ENCODE measurements at regions not wholly inside any gene's neighbourhood (a gene's known extent, or its start where the extent isn't known, plus 50 kb on each side); places are given as distances from the start of the nearest gene placed in this dataset.

- Mint-ChIP-seq H3K9me3 (peaks cover 6% of the 10 kb centered on the region), H3K27me3 (no peaks in the 10 kb centered on the region), H3K4me1 (no peaks in the 10 kb centered on the region), H3K36me3 (no peaks in the 10 kb centered on the region), H3K27ac (no peak overlapping the region), H3K4me3 (no peak overlapping the region)
- ATAC-seq = no peak
Observed at GRCh38 chr17:69961501-69962145, 113.4 kb upstream of the KCNJ16 start.

- Mint-ChIP-seq H3K36me3 (no peaks in the 10 kb centered on the region), H3K27ac (no peak overlapping the region), H3K9me3 (peaks cover 6% of the 10 kb centered on the region), H3K27me3 (no peaks in the 10 kb centered on the region), H3K4me1 (no peaks in the 10 kb centered on the region), H3K4me3 (no peak overlapping the region)
- ATAC-seq = no peak
Observed at GRCh38 chr17:69962436-69962995, 112.5 kb upstream of the KCNJ16 start.

GRCh38 chr17:69967910-69968411, 107.1 kb upstream of the KCNJ16 start:
- no peak for ATAC-seq
- no peaks in the 10 kb centered on the region for H3K36me3 Mint-ChIP-seq
- no peaks in the 10 kb centered on the region for H3K27me3 Mint-ChIP-seq
- H3K4me3 Mint-ChIP-seq = no peak overlapping the region
- peaks cover 10% of the 10 kb centered on the region for H3K9me3 Mint-ChIP-seq
- H3K27ac Mint-ChIP-seq = no peak overlapping the region
- H3K4me1 Mint-ChIP-seq = no peaks in the 10 kb centered on the region

- ATAC-seq = no peak
- peaks cover 13% of the 10 kb centered on the region for H3K9me3 Mint-ChIP-seq
- no peaks in the 10 kb centered on the region for H3K36me3 Mint-ChIP-seq
Observed at GRCh38 chr17:69969897-69970296, 105.1 kb upstream of the KCNJ16 start.

GRCh38 chr17:69972251-69972650, 102.8 kb upstream of the KCNJ16 start:
- no peak overlapping the region for H3K27ac Mint-ChIP-seq
- H3K36me3 Mint-ChIP-seq = no peaks in the 10 kb centered on the region
- no peaks in the 10 kb centered on the region for H3K4me1 Mint-ChIP-seq
- peaks cover 7% of the 10 kb centered on the region for H3K9me3 Mint-ChIP-seq
- no peak overlapping the region for H3K4me3 Mint-ChIP-seq
- no peaks in the 10 kb centered on the region for H3K27me3 Mint-ChIP-seq
- ATAC-seq = no peak

More at GRCh38 chr17:69969897-69970296, 105.1 kb upstream of the KCNJ16 start:
- no peaks in the 10 kb centered on the region for H3K27me3 Mint-ChIP-seq
- H3K4me1 Mint-ChIP-seq = no peaks in the 10 kb centered on the region
- H3K4me3 Mint-ChIP-seq = no peak overlapping the region
- no peak overlapping the region for H3K27ac Mint-ChIP-seq

- no peak for ATAC-seq
- Mint-ChIP-seq H3K27ac (no peak overlapping the region), H3K4me1 (no peaks in the 10 kb centered on the region), H3K36me3 (no peaks in the 10 kb centered on the region), H3K9me3 (peaks cover 5% of the 10 kb centered on the region), H3K4me3 (no peak overlapping the region), H3K27me3 (no peaks in the 10 kb centered on the region)
Observed at GRCh38 chr17:69975808-69976207, 99.2 kb upstream of the KCNJ16 start.

- Mint-ChIP-seq H3K4me1 (no peaks in the 10 kb centered on the region), H3K36me3 (no peaks in the 10 kb centered on the region), H3K27me3 (no peaks in the 10 kb centered on the region), H3K27ac (no peak overlapping the region), H3K9me3 (peaks cover 2% of the 10 kb centered on the region), H3K4me3 (no peak overlapping the region)
- no peak for ATAC-seq
Observed at GRCh38 chr17:69978056-69978646, 96.9 kb upstream of the KCNJ16 start.

- H3K36me3 Mint-ChIP-seq = no peaks in the 10 kb centered on the region
- H3K4me3 Mint-ChIP-seq = no peak overlapping the region
- no peak for ATAC-seq
- no peaks in the 10 kb centered on the region for H3K27me3 Mint-ChIP-seq
- H3K27ac Mint-ChIP-seq = no peak overlapping the region
- no peaks in the 10 kb centered on the region for H3K9me3 Mint-ChIP-seq
- no peaks in the 10 kb centered on the region for H3K4me1 Mint-ChIP-seq
Observed at GRCh38 chr17:69981441-69981840, 93.6 kb upstream of the KCNJ16 start.

- no peak for ATAC-seq
- H3K27ac Mint-ChIP-seq = no peak overlapping the region
- no peak overlapping the region for H3K4me3 Mint-ChIP-seq
- H3K36me3 Mint-ChIP-seq = no peaks in the 10 kb centered on the region
- no peaks in the 10 kb centered on the region for H3K9me3 Mint-ChIP-seq
- H3K4me1 Mint-ChIP-seq = no peaks in the 10 kb centered on the region
- H3K27me3 Mint-ChIP-seq = no peaks in the 10 kb centered on the region
Observed at GRCh38 chr17:69995476-69995875, 79.5 kb upstream of the KCNJ16 start.

- Mint-ChIP-seq H3K36me3 (no peaks in the 10 kb centered on the region), H3K4me3 (no peak overlapping the region), H3K27me3 (no peaks in the 10 kb centered on the region), H3K27ac (no peak overlapping the region), H3K9me3 (no peaks in the 10 kb centered on the region), H3K4me1 (no peaks in the 10 kb centered on the region)
- ATAC-seq = no peak
Observed at GRCh38 chr17:69997332-69997731, 77.7 kb upstream of the KCNJ16 start.

GRCh38 chr17:69999253-69999652, 75.8 kb upstream of the KCNJ16 start:
- no peak for ATAC-seq
- Mint-ChIP-seq H3K4me3 (no peak overlapping the region), H3K9me3 (peaks cover 3% of the 10 kb centered on the region)

GRCh38 chr17:70006159-70006558, 68.9 kb upstream of the KCNJ16 start:
- Mint-ChIP-seq H3K9me3 (peaks cover 3% of the 10 kb centered on the region), H3K4me1 (no peaks in the 10 kb centered on the region), H3K27ac (no peak overlapping the region), H3K27me3 (no peaks in the 10 kb centered on the region), H3K36me3 (no peaks in the 10 kb centered on the region), H3K4me3 (no peak overlapping the region)
- no peak for ATAC-seq

More at GRCh38 chr17:69999253-69999652, 75.8 kb upstream of the KCNJ16 start:
- Mint-ChIP-seq H3K27me3 (no peaks in the 10 kb centered on the region), H3K4me1 (no peaks in the 10 kb centered on the region), H3K36me3 (no peaks in the 10 kb centered on the region), H3K27ac (no peak overlapping the region)

GRCh38 chr17:70011750-70012149, 63.3 kb upstream of the KCNJ16 start:
- Mint-ChIP-seq H3K9me3 (no peaks in the 10 kb centered on the region), H3K27me3 (no peaks in the 10 kb centered on the region), H3K4me1 (no peaks in the 10 kb centered on the region), H3K27ac (no peak overlapping the region), H3K4me3 (no peak overlapping the region), H3K36me3 (no peaks in the 10 kb centered on the region)
- ATAC-seq = no peak

GRCh38 chr17:70013911-70014310, 61.1 kb upstream of the KCNJ16 start:
- Mint-ChIP-seq H3K27ac (no peak overlapping the region), H3K4me3 (no peak overlapping the region), H3K4me1 (no peaks in the 10 kb centered on the region), H3K27me3 (no peaks in the 10 kb centered on the region), H3K36me3 (no peaks in the 10 kb centered on the region), H3K9me3 (no peaks in the 10 kb centered on the region)
- ATAC-seq = no peak

- Mint-ChIP-seq H3K27me3 (no peaks in the 10 kb centered on the region), H3K36me3 (no peaks in the 10 kb centered on the region), H3K4me3 (no peak overlapping the region), H3K4me1 (no peaks in the 10 kb centered on the region), H3K27ac (no peak overlapping the region), H3K9me3 (no peaks in the 10 kb centered on the region)
- ATAC-seq = no peak
Observed at GRCh38 chr17:70017112-70017511, 57.9 kb upstream of the KCNJ16 start.

GRCh38 chr17:70017941-70018340, 57.1 kb upstream of the KCNJ16 start:
- H3K9me3 Mint-ChIP-seq = no peaks in the 10 kb centered on the region
- no peak for ATAC-seq
- no peak overlapping the region for H3K27ac Mint-ChIP-seq
- no peaks in the 10 kb centered on the region for H3K4me1 Mint-ChIP-seq
- no peaks in the 10 kb centered on the region for H3K27me3 Mint-ChIP-seq
- H3K4me3 Mint-ChIP-seq = no peak overlapping the region
- H3K36me3 Mint-ChIP-seq = no peaks in the 10 kb centered on the region
